GM04503 (cell line): ENCODE measurements at regions not wholly inside any gene's neighbourhood (a gene's known extent, or its start where the extent isn't known, plus 50 kb on each side); places are given as distances from the start of the nearest gene placed in this dataset.
"Not testable (repeated sequence)": the region's sequence is repeated elsewhere in the genome, so short reads cannot be mapped to it uniquely, and the experiment has no call there.

Experiments
- DNase-seq: peaks from one replicate; pipeline ENCODE4 v3.0.0-alpha.2; 2012; ENCODE audit warnings: low read depth

DNA sequence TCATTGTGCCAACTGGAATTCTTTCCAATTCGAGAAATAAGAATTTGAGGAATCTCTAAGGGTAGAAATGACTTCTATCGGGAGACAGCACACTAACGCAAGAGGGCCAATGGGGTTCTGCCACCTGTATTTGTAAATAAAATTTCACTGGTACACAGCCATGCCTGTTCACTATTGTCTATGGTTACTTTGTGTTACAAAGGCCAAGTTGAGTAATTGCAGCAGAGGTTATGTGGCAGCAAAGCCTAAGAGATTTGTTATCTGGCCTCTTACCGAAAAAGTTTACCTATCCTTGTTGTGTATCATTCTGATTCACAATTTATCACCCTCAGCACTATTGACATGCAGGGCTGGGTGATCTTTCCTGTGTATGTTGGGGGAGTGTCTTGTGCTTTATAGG lies 278.0 kb downstream of the KLF5 start:
- no peak for DNase-seq

DNA sequence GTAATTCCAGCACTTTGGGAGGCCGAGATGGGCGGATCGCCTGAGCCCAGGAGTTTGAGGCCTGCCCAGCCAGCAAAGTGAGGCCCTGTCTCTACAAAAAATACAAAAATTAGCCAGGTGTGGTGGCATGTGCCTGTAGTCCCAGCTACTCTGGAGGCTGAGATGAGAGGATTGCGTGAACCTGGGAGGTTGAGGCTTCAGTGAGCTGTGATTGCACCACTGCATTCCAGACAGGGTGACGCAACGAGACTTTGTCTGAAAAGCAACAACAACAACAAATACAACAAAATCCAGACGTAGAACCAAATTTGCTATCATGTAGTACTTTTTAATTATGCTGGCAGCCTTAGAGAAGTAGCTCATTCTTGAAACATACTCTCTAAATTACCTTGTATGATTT lies 277.1 kb downstream of the KLF5 start:
- no peak for DNase-seq

DNA sequence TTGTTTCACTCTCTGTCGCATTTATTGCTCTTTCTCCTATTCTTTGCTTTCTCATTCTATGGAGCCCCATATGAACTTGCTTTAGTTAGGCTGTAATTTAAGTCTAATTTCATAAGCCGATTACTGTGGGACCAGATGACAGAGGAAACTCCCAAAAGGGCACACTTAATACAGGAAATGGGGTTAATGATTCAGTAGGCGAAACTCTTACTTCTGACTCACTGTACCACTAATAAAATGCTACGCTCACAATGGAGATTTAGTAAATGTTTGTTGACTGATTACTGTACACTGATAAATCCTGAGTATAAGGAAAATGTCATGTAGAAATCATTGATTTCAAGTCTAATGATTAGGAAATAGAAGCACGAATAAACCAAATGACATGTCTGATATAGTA lies 276.4 kb downstream of the KLF5 start:
- DNase-seq: peak; percentile 31

- DNase-seq: no peak
Measured at GRCh38 chr13:73334445-73334844, 275.6 kb downstream of the KLF5 start.

GRCh38 chr13:73331556-73331955 lies 272.8 kb downstream of the KLF5 start:
- DNase-seq: no peak

GRCh38 chr13:73329355-73329754 lies 270.6 kb downstream of the KLF5 start:
- no peak for DNase-seq

DNA sequence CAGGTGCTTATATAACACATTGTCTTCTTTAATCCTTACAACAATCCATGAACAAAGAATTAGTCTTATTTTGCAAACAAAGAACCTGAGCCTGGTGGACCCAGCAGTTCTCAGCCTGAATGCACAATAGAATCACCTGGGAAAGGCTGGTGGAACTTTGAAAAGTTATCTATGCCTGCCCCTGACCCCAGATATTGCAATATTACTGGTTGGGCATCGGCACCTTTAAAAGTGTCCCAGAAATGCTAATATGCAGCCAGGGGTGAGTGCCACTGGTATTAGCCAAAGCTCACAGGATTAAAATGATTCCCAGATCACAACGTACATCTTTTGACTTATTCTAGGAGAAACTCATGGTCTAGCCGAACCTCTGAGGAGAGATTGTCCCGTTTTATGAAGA lies 268.8 kb downstream of the KLF5 start:
- no peak for DNase-seq

DNA sequence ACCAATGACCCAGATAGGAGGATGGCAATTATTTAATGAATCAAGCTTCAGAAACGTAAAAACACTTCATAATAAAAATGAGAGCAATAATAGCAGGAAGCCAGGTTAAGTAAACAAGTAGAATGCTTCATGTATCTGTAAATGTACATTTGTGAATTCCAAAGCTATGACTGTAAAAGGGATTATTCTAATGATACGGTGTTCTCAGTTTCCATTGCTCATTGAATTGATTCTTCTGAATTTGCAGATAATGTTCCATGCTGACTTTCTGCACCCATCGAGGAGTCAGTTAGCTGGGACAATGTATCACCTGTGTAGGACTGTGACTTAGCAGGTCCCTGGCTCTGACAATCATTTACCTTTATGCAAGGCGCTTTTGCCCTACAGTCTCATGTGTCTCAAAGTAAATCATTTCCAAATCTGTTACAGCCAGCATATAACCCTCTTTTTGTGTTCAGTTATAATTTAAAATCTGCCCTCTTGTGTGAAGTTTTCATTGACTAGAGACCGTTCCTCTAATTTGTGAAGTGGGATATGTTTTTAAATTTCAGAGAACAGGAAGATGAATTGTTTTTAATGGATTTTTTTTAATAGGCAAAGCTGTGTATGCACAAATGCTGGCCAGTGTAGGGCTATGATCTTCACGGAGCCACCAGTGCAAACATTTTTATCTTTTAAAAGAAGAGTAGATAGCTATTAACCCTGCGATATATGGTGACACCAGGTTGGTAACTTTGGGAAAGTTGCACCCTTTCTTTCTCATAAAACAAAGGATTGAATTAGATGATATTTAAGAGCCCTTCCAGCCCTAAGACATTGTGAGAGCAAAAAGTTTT lies 267.1 kb downstream of the KLF5 start:
- no peak for DNase-seq

- DNase-seq: no peak
Measured at GRCh38 chr13:73324842-73325722, 266.3 kb downstream of the KLF5 start.

GRCh38 chr13:73323615-73324014 lies 264.8 kb downstream of the KLF5 start:
- no peak for DNase-seq

DNA sequence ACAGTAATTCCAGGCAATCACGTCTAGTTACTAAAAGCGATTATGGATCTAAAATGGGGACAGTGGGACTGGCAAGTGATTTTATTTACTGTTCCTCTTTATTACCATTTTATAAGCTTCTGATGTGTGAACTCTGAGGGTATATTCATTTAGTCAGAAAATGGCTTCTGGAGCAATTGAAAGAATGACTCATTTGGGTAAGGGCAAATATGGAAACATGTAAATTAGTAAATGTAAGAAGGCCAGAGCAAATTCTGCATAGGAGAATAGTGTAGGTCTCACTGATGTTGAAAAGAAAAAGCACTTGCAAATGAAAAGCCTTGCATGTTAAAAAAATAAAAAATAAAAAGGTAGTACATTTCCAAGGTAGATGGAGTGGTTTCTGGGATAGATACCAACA lies 262.2 kb downstream of the KLF5 start:
- DNase-seq: no peak

DNA sequence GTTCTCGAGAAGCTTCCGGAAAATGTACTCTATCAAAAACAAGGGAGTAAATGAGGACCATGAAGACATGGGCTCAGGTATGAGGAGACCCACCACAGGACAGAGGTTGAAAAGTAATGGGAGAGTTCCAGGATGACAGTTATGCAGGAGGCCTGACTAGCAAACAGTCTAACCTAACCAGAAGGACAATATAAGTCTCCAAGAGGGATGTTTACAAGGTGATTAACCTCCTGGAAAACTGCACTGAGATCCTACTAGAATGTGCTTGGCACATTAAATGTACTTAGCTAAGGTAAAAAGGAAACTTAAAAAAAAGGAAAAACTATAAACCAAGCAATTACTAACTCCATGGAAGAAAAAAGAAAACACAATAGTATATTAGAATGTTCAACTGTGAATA lies 258.3 kb downstream of the KLF5 start:
- no peak for DNase-seq

GRCh38 chr13:73310366-73310765 lies 251.6 kb downstream of the KLF5 start:
- no peak for DNase-seq

DNA sequence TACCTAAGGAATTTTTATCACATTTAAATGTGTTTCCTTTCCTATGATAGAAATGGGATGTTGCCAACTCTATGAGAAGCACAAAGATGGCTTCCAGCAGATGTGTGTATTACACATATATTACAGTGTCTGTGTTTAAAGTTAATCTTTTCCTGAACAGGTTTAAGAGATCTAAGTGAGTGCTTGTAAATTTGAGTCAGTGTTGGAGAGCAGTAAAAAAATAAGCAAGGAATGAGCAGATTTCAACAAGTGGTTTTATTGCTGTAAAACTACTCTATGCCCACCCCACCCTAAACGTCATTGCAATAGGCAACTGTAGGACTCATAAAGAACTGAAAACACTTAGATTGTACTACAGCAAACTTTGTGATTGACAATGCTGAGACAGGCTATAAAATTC lies 248.7 kb downstream of the KLF5 start:
- no peak for DNase-seq

DNA sequence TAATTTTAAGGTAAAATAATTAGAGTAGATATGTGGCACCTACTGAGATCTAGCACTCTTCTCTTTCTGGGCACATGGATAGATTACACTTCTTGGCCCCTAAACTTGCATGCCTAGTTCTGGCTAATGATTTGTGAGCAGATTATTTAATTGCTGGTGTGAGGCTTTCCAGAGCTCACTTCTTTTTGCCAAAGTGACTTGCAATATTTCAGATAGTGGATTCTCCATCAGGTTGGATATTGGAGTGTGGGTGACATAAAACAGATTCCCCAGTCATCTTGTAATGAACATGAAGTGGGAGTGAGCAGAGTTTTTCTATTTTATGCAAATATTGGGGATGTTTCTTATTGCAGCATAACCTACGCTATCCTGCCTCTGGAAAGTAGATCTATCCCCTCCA lies 247.9 kb downstream of the KLF5 start:
- no peak for DNase-seq

DNA sequence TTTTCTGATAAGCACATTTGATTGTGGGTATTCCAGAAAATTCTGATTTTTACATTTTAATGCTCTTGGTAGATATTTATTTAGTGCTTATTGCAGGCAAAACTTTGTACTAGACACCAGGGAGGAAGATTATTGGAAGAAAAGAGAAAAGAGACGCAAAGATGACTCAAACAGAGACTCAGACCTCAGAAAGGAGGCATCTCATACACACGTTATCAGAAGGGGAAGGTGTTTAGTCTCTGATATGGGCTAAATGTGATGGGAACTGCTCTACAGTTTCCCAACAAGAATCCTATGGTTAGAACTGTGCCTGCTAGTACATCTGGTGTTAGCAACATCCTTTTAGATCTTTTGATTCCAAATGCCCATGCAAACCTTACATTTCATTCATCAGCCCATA lies 245.6 kb downstream of the KLF5 start:
- DNase-seq: no peak

- no peak for DNase-seq
Measured at GRCh38 chr13:73303851-73304250, 245.0 kb downstream of the KLF5 start.

DNA sequence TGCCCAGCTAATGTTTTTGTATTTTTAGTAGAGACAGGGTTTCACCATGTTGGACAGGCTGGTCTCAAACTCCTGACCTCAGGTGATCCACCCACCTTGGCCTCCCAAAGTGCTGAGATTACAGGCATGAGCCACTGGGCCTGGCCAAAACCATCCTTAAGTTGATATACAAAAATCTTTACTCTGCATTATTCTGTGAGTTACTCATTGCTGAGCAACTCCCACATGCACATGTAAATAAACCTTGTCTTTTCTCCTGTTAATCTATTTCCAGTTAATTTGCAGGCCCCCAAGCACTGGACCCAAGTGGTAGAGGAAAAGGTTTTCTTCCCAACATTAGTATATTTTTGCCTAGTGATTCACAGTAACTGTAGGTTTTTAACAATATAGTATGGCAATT lies 242.8 kb downstream of the KLF5 start:
- DNase-seq: not testable (repeated sequence)

DNA sequence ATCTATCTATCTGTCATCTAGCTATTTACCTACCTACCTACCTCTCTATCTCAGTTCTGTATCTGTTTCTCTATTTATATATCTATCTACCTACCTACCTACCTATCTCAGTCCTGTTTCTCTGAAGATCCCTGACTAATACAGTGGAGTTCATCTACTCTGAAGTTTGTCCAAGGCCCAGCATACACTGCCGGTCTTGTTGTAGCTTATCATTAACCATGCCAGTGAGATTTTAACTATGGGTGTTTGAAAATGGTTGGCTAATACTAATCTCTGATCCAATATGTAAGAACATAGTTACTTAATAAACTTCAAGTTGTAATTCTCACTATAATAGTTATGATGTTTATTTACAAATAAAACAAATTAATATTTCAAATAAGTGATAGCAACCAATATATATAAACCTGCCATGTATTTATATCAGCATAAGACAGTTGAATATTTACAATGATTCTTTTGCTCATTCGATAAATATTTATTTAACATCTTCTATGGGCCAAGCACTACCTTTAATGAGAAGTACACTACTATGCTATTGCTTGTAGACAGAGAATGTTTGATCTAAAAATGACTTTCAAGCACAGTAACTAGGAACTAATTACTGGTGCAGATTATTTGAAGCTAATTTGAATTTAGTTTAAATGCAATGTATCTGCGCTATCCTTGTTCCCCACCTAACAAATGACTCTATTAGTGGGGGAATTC lies 242.1 kb downstream of the KLF5 start:
- DNase-seq: no peak

GRCh38 chr13:73299787-73300186 lies 241.0 kb downstream of the KLF5 start:
- peak; percentile 4 for DNase-seq

DNA sequence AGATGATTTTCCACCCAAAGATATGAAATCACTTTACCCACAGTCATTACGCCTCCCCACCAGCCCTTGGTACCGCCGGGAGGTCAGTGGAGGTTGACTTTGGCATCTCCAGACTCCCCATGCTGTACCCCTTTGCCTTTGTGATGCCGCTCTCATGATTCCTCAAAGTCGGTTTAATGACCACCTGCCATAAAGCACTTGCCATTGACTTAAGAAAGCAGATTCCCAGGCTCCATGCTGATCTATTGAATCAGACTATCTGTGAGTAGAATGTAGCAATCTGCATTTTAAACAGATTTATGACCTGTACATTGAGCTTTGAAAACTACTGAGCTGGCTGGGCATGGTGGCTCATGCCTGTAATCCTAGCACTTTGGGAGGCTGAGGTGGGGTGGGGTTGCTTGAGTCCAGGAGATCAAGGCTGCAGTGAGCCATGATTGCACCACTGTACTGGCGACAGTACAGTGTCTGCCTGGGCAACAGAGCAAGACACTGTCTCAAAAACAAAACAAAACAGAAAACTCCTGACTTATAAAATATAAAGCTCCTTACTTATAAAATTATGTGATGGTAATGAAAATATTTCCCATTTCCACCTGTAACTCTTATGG lies 235.2 kb downstream of the KLF5 start:
- no peak for DNase-seq

DNA sequence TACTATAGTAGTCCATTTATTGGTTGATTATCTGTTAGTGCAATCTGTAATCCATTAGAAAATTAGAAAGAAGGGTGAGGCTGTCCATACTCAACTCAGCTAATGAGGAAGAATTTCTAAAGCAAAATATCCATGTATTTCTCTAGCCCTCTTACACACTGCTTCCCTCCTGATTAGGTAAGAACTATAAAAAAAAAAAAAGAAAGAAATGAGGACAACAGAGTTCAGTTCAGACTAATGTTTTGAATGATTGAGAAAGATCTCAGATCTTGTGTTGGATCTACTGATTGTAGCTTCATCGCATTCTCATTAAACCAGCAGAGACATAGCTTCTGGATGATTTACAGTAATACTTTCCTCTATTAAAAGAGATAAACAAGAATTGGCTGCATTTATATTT lies 233.3 kb downstream of the KLF5 start:
- no peak for DNase-seq
